ENCODE measurements at regions not wholly inside any gene's neighbourhood (a gene's known extent, or its start where the extent isn't known, plus 50 kb on each side); places are given as distances from the start of the nearest gene placed in this dataset.
"Not testable (repeated sequence)": the region's sequence is repeated elsewhere in the genome, so short reads cannot be mapped to it uniquely, and the experiment has no call there.

- no peak for DNase-seq
Observed at GRCh38 chr12:131491155-131491554, 219.7 kb upstream of the SFSWAP start.

- peak; percentile 23 for DNase-seq
Observed at GRCh38 chr12:131491916-131492490, 218.9 kb upstream of the SFSWAP start.

GRCh38 chr12:131493068-131493826 lies 217.6 kb upstream of the SFSWAP start:
- no peak for DNase-seq

- no peak for DNase-seq
Observed at GRCh38 chr12:131494216-131494615, 216.7 kb upstream of the SFSWAP start.

- DNase-seq, result no peak
Observed at GRCh38 chr12:131494741-131495524, 216.0 kb upstream of the SFSWAP start.

GRCh38 chr12:131497966-131498365 lies 212.9 kb upstream of the SFSWAP start:
- DNase-seq, result no peak

GRCh38 chr12:131499160-131499863 lies 211.6 kb upstream of the SFSWAP start:
- peak; percentile 16 for DNase-seq

- no peak for DNase-seq
Observed at GRCh38 chr12:131499864-131500190, 211.1 kb upstream of the SFSWAP start.

- no peak for DNase-seq
Observed at GRCh38 chr12:131500564-131500963, 210.3 kb upstream of the SFSWAP start.

- DNase-seq, result no peak
Observed at GRCh38 chr12:131505561-131505960, 205.3 kb upstream of the SFSWAP start.

GRCh38 chr12:131506426-131506825 lies 204.5 kb upstream of the SFSWAP start:
- no peak for DNase-seq

GRCh38 chr12:131507094-131507493 lies 203.8 kb upstream of the SFSWAP start:
- no peak for DNase-seq

GRCh38 chr12:131507881-131508280 lies 203.0 kb upstream of the SFSWAP start:
- DNase-seq, result no peak

GRCh38 chr12:131509701-131510100 lies 201.2 kb upstream of the SFSWAP start:
- DNase-seq, result no peak

GRCh38 chr12:131510431-131510830 lies 200.5 kb upstream of the SFSWAP start:
- DNase-seq, result no peak

GRCh38 chr12:131511391-131511802 lies 199.5 kb upstream of the SFSWAP start:
- DNase-seq, result no peak

- DNase-seq, result no peak
Observed at GRCh38 chr12:131511803-131512561, 198.9 kb upstream of the SFSWAP start.

GRCh38 chr12:131513606-131514005 lies 197.3 kb upstream of the SFSWAP start:
- no peak for DNase-seq

- not testable (repeated sequence) for DNase-seq
Observed at GRCh38 chr12:131520553-131520952, 190.3 kb upstream of the SFSWAP start.

GRCh38 chr12:131521326-131521725 lies 189.6 kb upstream of the SFSWAP start:
- DNase-seq, result no peak

GRCh38 chr12:131525795-131526508 lies 184.9 kb upstream of the SFSWAP start:
- no peak for DNase-seq

- DNase-seq, result no peak
Observed at GRCh38 chr12:131527092-131527491, 183.8 kb upstream of the SFSWAP start.

Measured in hindlimb muscle (tissue), 1 donor.